Activated T-helper 1 cell treated with Interleukin-2 at 50 U/mL for 16 hours (primary cell): ENCODE measurements at regions not wholly inside any gene's neighbourhood (a gene's known extent, or its start where the extent isn't known, plus 50 kb on each side); places are given as distances from the start of the nearest gene placed in this dataset.
"Not testable (repeated sequence)": the region's sequence is repeated elsewhere in the genome, so short reads cannot be mapped to it uniquely, and the experiment has no call there.

Source experiments
- DNase-seq: peaks from one replicate; pipeline ENCODE4 v3.0.0-alpha.2; 2020; ENCODE audit warnings: low read depth

DNA sequence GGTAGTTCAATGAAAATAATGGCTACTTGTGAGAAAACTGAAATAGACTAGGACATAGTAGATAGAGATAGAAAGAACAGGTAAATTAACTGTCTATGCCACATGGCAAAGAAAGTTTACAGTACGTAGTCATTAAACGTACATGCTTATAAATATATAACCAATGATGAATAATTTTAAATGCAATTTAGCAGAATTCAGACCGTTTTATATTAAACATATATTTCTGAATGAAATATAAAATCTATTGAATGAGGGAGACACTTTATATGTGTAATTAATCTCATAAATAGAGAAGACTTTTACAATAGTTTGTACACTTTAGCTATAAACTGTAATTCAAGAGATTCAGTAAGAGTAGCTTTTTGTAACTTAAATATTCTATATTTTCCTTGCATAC is 124.4 kb upstream of the VPREB1 start:
- no peak for DNase-seq

GRCh38 chr22:22118987-22119386 is 125.6 kb upstream of the VPREB1 start:
- DNase-seq = no peak

- DNase-seq = not testable (repeated sequence)
Measured at GRCh38 chr22:22117864-22118544, 126.6 kb upstream of the VPREB1 start.

DNA sequence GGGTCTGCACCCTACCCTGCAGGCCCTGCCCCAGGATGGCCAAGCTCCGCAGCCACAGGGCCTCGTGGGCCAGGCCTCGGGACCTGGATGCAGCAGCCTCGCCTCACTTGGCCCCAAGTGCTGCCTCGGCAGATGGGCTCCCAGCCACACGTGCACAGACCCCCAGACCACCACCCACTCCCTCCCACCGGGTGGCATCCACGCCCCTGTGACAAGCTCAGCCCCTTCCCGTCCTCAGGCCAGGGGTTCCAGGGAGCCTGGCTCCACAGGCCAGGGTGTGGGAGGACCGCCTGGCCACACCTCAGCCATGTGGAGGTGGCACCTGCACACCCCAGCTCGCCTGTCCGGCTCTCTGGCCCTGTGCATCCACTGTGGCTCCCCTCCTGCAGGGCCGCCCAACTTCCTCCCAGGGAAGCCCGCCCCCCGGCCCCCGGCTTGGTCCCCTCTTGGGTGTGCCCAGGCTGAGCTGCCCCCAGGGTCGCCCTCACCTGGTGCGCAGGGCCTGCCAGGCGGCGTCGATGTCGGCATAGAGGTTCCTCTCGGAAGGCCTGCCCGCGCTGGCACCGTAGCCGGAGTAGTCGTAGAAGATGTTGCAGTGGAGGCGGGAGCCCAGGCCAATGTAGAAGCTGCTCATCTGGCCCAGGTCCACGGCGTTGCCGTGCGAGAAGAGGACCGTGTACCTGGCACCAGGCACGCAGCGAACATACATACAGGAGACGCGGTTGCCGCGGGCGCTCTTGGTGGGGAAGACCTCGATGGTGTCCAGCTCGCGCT is 127.4 kb upstream of the VPREB1 start:
- DNase-seq = not testable (repeated sequence)

DNA sequence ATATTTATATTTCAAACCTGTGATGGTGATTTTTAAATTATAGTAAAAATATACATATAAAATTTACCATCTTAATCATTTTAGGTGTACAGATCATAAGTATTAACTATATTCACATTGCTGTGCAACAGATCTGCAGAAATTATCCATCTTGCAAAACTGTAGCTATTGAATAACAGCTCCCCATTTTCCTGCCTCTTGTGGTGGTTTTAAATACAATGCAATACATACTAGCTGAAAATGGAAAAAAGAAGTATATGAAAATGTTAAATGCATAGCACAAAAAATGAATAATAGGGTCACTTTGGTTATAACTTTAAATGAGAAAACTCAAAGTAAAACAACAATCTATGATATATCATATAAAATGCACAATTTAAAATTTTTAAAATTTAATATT is 130.9 kb upstream of the VPREB1 start:
- DNase-seq = no peak

GRCh38 chr22:22112533-22113294 is 130.1 kb upstream of the TOP3B start:
- no peak for DNase-seq

GRCh38 chr22:22111983-22112382 is 129.4 kb upstream of the TOP3B start:
- DNase-seq = no peak

GRCh38 chr22:22111267-22111751 is 128.7 kb upstream of the TOP3B start:
- no peak for DNase-seq

- no peak for DNase-seq
Measured at GRCh38 chr22:22110548-22111266, 128.1 kb upstream of the TOP3B start.

DNA sequence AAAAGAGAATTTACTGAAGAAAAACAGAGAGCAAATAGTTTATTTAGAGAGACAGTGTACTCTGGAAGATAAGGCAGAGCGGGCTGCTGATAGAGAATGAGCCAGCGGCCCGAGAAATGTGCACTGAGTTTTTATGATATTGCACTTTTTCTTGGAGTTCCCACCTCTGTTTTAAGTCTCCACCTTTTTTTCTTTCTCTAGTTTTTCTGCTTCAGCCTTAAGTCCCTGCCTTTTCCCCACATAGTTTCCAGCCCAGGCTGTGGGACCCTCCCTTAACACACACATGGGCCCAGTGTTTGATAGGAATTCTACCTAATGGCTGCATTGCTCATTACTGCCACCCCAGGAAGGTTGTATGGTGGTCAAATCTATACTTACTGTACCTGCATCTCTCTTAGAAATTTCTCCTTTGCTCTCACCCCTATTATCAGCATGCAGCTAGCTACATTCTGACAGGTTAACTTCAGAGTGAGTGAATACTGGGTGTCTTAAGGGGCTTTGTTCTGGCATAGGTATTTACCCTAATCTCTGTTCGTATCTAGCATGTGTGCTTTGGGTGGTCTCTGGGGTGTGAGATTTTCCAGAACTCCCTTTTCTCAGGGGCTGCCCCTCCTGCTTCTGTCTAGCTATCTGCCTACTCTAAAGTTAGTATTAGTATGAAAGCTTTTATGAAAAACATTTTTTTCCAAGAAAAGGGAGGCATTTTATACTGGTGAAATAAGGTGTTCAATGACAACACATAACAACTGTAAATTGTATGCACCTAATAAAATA is 127.3 kb upstream of the TOP3B start:
- DNase-seq = no peak

- no peak for DNase-seq
Measured at GRCh38 chr22:22106855-22107254, 124.3 kb upstream of the TOP3B start.

- no peak for DNase-seq
Measured at GRCh38 chr22:22105364-22105763, 122.8 kb upstream of the TOP3B start.

DNA sequence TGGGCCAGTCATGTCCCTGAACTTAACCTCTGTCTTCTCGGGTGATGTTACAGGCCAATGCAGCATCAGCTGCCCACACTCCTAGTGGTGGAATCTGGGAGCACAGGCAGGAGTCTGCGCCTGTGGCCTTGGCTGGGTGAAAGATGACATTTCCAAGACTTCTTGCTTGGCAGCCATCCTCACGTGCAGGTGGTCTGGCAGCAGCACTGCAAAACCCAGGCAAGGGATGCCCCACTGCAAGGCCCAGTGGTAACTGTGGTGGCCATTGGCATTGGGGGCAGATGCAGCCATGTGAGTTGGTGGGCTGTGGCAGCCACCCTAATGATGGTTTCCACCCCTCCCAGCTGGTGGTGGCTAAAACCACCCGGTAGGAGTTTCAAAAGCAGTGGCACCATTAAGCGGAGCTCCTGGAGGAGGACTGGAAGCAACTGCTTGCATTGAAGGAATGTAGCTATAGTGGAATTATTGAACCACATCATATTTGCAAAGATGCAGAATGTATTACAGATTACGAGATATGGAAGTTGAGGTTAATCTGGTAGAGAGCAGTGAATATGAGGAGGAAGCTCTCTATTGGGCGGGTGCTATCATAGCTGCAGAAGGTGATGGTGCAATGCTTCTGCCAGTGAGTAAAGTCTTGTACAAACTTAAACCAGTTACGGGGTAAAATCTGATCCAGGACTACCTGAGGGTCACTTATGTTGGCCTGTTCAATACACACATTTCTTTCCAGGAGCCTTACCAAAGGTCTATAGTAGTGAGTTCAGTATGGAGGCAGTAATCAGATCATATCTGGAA is 120.7 kb upstream of the TOP3B start:
- DNase-seq = no peak

DNA sequence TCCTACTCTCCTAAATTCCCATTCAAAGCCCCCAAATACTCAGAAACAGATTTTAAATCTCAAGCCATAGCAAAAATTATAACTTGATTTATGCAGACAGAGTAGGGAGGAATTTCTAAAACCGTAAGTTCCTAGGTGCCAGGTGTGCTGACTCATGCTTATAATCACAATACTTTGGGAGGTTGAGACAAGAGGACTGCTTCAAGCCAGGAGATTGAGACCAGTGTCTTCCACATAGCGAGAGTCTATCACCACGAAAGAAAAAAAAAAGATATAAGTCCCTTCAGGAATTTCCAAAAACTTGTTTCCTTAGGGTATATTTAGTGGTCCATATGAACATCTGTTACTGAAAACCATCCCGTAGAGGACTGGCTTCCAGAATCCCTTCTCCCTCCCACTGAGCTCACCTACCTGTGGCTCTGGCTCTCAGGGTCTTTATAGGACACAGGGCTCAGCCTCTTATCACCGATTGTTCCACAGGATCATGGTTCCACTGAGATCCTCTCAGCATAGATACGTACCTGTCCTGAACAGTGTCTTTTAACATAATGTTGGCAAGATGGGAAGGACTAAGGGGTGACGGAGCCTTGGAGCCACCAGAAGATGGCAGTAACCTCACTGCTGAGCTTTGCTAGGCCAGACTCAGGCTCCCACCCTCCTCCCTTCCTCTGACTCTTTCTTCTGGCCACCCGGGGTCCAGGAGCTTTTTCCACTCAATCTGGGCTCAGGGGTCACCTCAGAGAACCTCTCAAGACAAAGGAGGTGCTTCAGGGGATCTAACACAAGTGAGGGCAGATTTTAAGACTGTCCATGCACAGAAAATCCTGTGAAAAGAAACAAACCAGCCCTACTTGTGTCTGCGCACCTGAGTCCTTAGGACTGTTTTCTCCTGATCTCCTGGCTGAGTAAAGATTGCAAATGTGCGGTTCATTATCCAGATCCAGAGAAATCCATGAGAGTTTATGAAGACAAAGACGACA is 117.5 kb upstream of the TOP3B start:
- DNase-seq = no peak

DNA sequence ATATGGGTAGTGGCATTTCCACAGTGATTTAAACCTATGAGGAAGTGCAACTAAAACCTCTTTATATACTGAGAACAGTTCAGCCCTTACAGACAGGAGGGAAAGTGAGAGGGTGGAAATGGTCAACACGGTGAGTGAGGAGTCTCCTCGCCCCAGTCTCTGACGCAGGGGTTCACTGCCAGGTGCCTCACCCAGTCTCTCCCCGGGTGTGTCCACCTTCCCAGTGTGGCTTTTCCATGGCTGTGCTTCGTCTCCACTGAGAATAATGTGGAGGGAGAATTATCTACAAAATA is 116.6 kb upstream of the TOP3B start:
- DNase-seq = no peak

DNA sequence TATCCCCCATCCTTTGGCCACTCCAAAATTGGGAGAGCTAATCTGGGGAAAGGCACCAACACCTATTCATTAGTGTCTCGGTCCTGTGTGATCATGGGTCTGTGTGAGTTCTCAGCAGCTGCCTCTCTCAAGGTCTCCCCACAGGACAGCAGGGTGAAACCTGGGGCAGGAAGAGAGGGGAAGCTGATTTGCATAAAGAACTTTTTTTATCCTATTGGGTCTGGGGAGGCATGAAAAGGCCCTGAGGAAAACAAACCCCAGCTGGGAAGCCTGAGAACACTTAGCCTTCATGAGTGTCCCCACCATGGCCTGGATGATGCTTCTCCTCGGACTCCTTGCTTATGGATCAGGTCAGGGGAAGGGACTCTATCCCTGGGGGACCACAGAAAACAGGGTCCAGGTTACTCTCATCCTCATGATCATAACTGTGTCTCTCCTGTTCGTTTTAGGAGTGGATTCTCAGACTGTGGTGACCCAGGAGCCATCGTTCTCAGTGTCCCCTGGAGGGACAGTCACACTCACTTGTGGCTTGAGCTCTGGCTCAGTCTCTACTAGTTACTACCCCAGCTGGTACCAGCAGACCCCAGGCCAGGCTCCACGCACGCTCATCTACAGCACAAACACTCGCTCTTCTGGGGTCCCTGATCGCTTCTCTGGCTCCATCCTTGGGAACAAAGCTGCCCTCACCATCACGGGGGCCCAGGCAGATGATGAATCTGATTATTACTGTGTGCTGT is 116.0 kb upstream of the TOP3B start:
- no peak for DNase-seq

GRCh38 chr22:22097727-22098228 is 115.2 kb upstream of the TOP3B start:
- no peak for DNase-seq

GRCh38 chr22:22094921-22095320 is 112.3 kb upstream of the TOP3B start:
- no peak for DNase-seq

- no peak for DNase-seq
Measured at GRCh38 chr22:22094514-22094913, 111.9 kb upstream of the TOP3B start.
